Thyroid gland (tissue), 4 donors: ENCODE measurements at regions not wholly inside any gene's neighbourhood (a gene's known extent, or its start where the extent isn't known, plus 50 kb on each side); places are given as distances from the start of the nearest gene placed in this dataset.
"Not testable (repeated sequence)": the region's sequence is repeated elsewhere in the genome, so short reads cannot be mapped to it uniquely, and the experiment has no call there.

ENCODE experiments used
- DNase-seq, 2 donors: peaks; one replicate each; pipeline ENCODE4 v3.0.0-alpha.2; 2019
- H3K27ac ChIP-seq, 3 donors: fragments of 200-600 bp; sonication (generic); 1 replicate in 2 of 3; 2 replicates in 1 of 3; pipeline ENCODE4 v1.5.1; 2016 to 2019; ENCODE audit warnings: mild to moderate bottlenecking in 1 of 3, moderate library complexity in 1 of 3
- H3K27me3 ChIP-seq: fragments of 200-600 bp; sonication (generic); one replicate; pipeline ENCODE4 v1.5.1; 2019
- H3K36me3 ChIP-seq, 2 donors: fragments of 200-600 bp; sonication (generic); one replicate each; pipeline ENCODE4 v1.5.1; 2016 to 2019
- H3K4me1 ChIP-seq, 2 donors: fragments of 200-600 bp; sonication (generic); one replicate each; pipeline ENCODE4 v1.5.1; 2017 to 2019
- H3K4me3 ChIP-seq, 3 donors: fragments of 200-600 bp; sonication (generic); replicated peaks in 1 of 3; 1 replicate in 2 of 3; 2 replicates in 1 of 3; pipeline ENCODE4 v1.5.1; 2016; ENCODE audit warnings: mild to moderate bottlenecking in 1 of 3
- H3K9me3 ChIP-seq: fragments of 200-600 bp; sonication (generic); one replicate; pipeline ENCODE4 v1.5.1; 2017
- CTCF ChIP-seq, 6 experiments: fragments of 200-600 bp in 3 of 6; fragments of 450-650 bp in 3 of 6; sonication (generic) in 3 of 6; IDR thresholded peaks; one replicate each; pipeline ENCODE4 v1.5.1; 2016 to 2019; ENCODE audit warnings: antibody characterized with exemption in 6 of 6, mild to moderate bottlenecking in 2 of 6, inconsistent platforms in 1 of 6, moderate library complexity in 1 of 6
- POLR2A ChIP-seq, 2 donors: fragments of 450-650 bp; IDR thresholded peaks; one replicate each; pipeline ENCODE4 v1.6.1; 2017; ENCODE audit warnings: antibody characterized with exemption in 2 of 2, mild to moderate bottlenecking in 2 of 2, moderate library complexity in 1 of 2
- WGBS, 2 donors: methylation state at CpG; one replicate each; pipeline ENCODE4 v1.1.5; 2017; 5-methylcytosine and 5-hydroxymethylcytosine counted together
- intact Hi-C: fragments of 100-400 bp; cut with DNase I; formaldehyde crosslinking; loops from one replicate; pipeline ENCODE4 v1.15.1; 2023

DNA sequence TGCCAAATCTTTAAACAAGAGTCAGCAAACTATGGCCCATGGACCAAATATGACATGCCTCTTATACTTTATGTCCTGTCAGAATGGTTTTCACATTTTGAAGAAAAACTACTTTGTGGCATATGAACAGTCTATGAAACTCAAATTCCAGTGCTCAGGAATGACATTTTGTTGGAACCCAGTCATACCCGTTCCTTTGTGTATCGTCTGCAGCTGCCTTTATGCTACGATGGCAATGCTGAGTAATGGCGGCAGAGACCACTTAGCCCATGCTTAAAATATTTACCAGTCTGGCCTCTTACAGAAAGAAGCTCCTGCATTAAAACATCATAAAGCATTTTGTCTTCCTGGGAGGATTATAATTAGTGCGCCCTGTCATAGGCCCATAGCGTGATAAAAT, 140.5 kb upstream of the FHL2 start:
- intact Hi-C loops: no loop called here
- no peak for TF ChIP-seq POLR2A (IDR thresholded peaks at IDR 0.05)
- no peak for TF ChIP-seq CTCF (IDR thresholded peaks at IDR 0.05)
- WGBS, 2 donors: 75 to 80% methylated on average over 6 of the region's 6 CpGs
- H3K9me3 ChIP-seq: no peaks in the 10 kb centered on the region
- H3K36me3 ChIP-seq: no peaks in the 10 kb centered on the region
- H3K27me3 ChIP-seq: no peaks in the 10 kb centered on the region
- DNase-seq: no peak
- no peak overlapping the region for H3K27ac ChIP-seq
- H3K4me1 ChIP-seq: no peaks in the 10 kb centered on the region
- no peak overlapping the region for H3K4me3 ChIP-seq

GRCh38 chr2:105538840-105539239, 140.0 kb upstream of the FHL2 start:
- intact Hi-C loops: no loop called here
- Histone ChIP-seq H3K36me3 (no peaks in the 10 kb centered on the region), H3K9me3 (no peaks in the 10 kb centered on the region), H3K4me1 (no peaks in the 10 kb centered on the region), H3K27me3 (no peaks in the 10 kb centered on the region), H3K27ac (no peak overlapping the region), H3K4me3 (no peak overlapping the region)
- DNase-seq: no peak
- no peak for TF ChIP-seq POLR2A (IDR thresholded peaks at IDR 0.05)
- TF ChIP-seq CTCF (IDR thresholded peaks at IDR 0.05): no peak
- 71 to 90% methylated on average over 4 to 5 of the region's 5 CpGs for WGBS, 2 donors

DNA sequence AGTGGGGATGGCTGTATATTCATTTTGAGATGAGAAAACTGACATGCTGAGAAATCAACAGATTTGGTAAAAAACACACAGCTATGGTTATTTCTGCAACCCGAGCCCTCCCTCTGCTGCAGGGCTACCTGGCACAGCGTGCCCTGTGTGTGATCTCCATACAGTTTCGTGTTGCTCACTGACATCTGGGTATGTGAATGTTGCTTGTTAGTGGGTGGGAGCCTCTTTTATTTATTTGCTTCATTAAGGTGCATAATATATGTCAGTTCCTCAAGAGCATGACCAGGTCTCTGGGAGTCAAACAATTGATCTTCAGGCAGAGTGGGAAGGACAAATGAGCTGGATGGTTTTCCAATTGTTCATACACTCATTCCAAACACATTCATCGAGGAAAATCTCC, 139.1 kb upstream of the FHL2 start:
- Histone ChIP-seq H3K4me1 (no peaks in the 10 kb centered on the region), H3K27me3 (no peaks in the 10 kb centered on the region), H3K4me3 (no peak overlapping the region), H3K27ac (no peak overlapping the region), H3K9me3 (no peaks in the 10 kb centered on the region), H3K36me3 (no peaks in the 10 kb centered on the region)
- TF ChIP-seq POLR2A (IDR thresholded peaks at IDR 0.05) (no peak), CTCF (IDR thresholded peaks at IDR 0.05) (no peak)
- intact Hi-C loops: no loop called here
- 84 to 86% methylated on average over 4 of the region's 4 CpGs for WGBS, 2 donors
- DNase-seq: no peak

DNA sequence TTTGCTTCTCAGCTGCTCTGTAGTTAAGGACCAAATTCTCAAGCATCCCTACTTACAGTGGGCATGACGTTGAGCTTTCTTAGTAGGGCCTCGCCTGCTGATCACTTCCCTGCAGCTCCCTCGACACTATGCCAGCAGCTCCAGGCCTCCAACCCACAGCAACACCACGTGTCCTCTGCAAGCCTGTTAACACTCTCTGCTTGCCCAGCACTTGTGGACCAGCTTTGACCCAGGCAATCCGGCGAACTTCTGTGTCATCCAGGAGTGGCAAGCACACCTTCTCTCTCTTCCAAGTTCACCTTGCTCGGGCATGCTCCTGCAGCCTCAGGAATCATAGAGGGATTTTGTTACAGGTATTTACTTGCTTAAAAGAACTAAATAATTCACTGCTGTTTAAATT, 138.6 kb upstream of the FHL2 start:
- Histone ChIP-seq H3K27me3 (no peaks in the 10 kb centered on the region), H3K4me3 (no peak overlapping the region), H3K4me1 (no peaks in the 10 kb centered on the region), H3K9me3 (no peaks in the 10 kb centered on the region), H3K27ac (no peak overlapping the region), H3K36me3 (no peaks in the 10 kb centered on the region)
- no peak for DNase-seq
- no peak for TF ChIP-seq POLR2A (IDR thresholded peaks at IDR 0.05)
- no peak for TF ChIP-seq CTCF (IDR thresholded peaks at IDR 0.05)
- 89 to 90% methylated on average over 7 of the region's 7 CpGs for WGBS, 2 donors
- intact Hi-C loops: no loop called here

GRCh38 chr2:105536175-105536574, 137.3 kb upstream of the FHL2 start:
- H3K27ac ChIP-seq: no peak overlapping the region
- no peak overlapping the region for H3K4me3 ChIP-seq
- H3K4me1 ChIP-seq: no peaks in the 10 kb centered on the region
- no peak for DNase-seq
- no peak for TF ChIP-seq CTCF (IDR thresholded peaks at IDR 0.05)
- no peak for TF ChIP-seq POLR2A (IDR thresholded peaks at IDR 0.05)
- intact Hi-C loops: no loop called here
- no peaks in the 10 kb centered on the region for H3K27me3 ChIP-seq
- H3K9me3 ChIP-seq: no peaks in the 10 kb centered on the region
- WGBS, 2 donors: 82 to 88% methylated on average over 3 of the region's 3 CpGs
- no peaks in the 10 kb centered on the region for H3K36me3 ChIP-seq

DNA sequence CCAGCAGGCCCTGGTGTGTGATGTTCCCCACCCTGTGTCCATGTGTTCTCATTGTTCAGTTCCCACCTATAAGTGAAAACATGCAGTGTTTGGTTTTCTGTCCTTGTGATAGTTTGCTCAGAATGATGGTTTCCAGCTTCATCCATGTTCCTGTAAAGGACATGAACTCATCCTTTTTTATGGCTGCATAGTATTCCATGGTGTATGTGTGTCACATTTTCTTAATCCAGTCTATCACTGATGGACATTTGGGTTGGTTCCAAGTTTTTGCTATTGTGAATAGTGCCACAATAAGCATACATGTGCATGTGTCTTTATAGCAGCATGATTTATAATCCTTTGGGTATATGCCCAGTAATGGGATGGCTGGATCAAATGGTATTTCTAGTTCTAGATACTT, 130.4 kb upstream of the FHL2 start:
- not testable (repeated sequence) for H3K36me3 ChIP-seq, H3K27ac ChIP-seq, DNase-seq, H3K4me3 ChIP-seq, H3K9me3 ChIP-seq, H3K27me3 ChIP-seq, H3K4me1 ChIP-seq
- intact Hi-C loops: loop anchor here (10.0 kb wide), 1 partner anchor 414 kb away; no protein-coding TSS in a partner anchor
